Tongue (tissue), 2 donors: ENCODE measurements at regions not wholly inside any gene's neighbourhood (a gene's known extent, or its start where the extent isn't known, plus 50 kb on each side); places are given as distances from the start of the nearest gene placed in this dataset. TPM values are rescaled to one million over a fixed set of nuclear protein-coding genes. Genes with fewer than 3 reads are reported as not detected.
"Not testable (repeated sequence)": the region's sequence is repeated elsewhere in the genome, so short reads cannot be mapped to it uniquely, and the experiment has no call there.

Experiments used
- DNase-seq: peaks from one replicate; pipeline ENCODE4 v3.0.0-alpha.2; 2015
- small RNA-seq: library from RNA; depleted of rRNA; stranded (forward); fragments of <200 nt; gene quantifications from one replicate; pipeline ENCODE3, GENCODE V24; 2014; ENCODE audit warnings: low replicate concordance

DNA sequence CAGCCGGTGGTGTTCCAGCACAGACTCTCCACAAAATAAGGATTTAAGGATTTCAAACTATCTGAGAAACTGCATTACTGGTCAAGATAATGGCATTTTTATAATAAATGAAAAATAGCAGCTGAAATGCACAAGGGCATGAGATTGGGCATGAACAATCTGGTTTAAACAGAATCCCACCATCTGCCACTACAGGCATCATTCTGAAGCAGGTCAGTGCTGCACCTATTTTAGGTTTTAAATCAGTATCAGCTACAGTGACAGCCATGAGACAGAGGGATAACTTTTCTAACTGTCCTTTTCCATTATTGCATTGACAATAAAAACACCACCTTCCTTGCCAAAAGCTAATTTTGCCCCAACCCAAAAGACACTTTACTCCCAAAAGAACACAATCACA lies 186.8 kb downstream of the ETV1 start:
- DNase-seq: no peak

DNA sequence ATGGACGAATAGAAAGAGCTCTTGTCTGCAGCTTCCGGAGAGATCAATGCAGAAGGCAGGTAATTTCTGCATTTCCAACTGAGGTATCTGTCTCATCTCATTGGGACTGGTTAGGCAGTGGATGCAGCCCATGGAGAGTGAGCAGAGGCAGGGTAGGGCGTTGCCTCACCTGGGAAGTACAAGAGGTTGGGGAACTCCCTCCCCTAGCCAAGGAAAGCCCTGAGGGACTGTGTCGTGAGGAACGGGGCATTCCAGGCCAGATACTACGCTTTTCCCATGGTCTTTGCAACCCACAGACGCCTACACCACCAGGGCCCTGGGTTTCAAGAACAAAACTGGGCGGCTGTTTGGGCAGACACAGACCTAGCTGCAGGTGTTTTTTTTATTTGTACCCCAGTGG lies 186.3 kb downstream of the ETV1 start:
- no peak for DNase-seq

- DNase-seq: not testable (repeated sequence)
Measured at GRCh38 chr7:13806089-13806867, 183.2 kb downstream of the ETV1 start.

DNA sequence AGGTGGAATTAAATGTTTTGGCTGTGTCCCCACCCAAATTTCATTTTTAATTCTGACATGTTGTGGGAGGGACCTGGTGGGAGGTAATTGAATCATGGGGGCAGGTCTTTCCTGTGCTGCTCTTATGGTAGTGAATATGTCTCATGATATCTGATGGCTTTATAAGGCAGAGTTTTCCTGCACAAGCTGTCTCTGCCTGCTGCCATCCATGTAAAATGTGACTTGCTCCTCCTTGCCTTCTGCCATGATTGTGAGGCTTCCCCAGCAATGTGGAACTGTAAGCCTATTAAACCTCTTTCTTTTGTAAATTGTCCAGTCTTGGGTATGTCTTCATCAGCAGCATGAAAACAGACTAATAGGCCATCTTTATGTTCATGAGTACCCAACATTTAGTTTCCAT lies 172.2 kb downstream of the ETV1 start:
- DNase-seq: not testable (repeated sequence)

DNA sequence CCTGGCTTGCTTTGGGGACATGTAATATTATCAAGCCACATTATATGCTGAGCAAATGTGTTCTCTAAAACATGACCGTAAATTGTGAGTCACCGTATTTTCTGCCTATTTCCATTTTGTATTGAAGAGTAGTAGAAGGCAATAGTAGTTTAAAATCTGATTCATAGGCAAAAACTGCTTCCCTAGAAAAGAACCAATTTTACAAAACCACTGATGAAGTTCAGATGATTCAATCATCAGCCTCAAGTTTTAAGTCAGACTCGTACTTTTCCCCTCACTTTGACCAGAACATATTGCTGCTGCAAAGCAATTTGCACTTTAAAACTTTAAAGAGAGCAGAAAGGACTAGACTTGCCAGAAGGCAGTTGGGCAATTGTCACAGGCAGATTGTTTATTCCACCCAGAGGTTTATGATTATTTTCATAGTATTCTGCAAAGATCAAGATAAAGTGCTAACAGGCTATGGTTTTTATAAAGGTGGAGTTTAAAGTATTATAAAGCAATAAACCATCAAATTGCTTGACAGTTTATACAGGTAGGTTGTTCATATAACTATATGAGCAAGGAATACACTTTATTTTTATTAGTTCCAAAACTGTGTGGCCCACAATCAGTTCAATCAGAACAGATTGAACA lies 168.2 kb downstream of the ETV1 start:
- no peak for DNase-seq

GRCh38 chr7:13822678-13823077 lies 166.8 kb downstream of the ETV1 start:
- DNase-seq: no peak

DNA sequence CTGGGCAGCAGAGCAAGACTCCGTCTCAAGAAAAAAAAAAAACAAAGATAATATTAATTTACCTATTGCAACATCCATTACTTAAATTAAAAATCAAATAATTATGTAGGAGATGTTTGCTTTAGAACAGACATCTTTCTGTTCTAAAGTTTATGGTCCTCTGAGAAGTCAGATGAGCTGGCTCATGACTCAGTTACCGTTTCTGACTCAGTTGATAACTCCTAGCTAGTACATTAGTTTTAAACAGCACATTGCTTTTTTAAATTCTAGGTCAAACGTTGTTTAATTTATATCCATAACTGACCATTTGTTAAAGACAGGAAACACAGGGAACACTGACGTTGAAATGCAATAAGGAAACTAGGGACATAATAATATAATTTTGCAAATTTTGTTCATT lies 162.7 kb downstream of the ETV1 start:
- no peak for DNase-seq

DNA sequence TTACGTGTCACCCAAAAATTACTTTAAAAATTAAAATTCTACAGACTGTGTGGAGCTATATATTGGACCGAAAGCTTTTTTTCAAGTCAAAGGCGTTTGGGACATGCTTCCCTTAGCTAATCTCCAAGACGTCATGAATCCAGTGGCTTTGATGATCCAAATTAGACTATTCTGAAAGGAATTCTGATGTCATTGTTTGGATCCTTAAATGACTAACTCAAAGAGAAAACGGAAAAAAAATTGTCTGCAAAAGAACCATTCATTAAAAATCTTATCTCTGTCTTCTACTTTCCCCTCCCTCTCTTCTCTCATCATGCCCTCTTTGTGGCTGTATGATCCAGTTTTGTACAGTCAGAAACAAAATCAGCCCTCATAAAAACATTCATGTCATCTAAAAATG lies 161.8 kb downstream of the ETV1 start:
- DNase-seq: no peak

- DNase-seq: no peak
Measured at GRCh38 chr7:13829231-13829630, 160.2 kb downstream of the ETV1 start.

GRCh38 chr7:13829914-13830900 lies 159.3 kb downstream of the ETV1 start:
- DNase-seq: peak; percentile 61

GRCh38 chr7:13832346-13832745 lies 157.1 kb downstream of the ETV1 start:
- no peak for DNase-seq

DNA sequence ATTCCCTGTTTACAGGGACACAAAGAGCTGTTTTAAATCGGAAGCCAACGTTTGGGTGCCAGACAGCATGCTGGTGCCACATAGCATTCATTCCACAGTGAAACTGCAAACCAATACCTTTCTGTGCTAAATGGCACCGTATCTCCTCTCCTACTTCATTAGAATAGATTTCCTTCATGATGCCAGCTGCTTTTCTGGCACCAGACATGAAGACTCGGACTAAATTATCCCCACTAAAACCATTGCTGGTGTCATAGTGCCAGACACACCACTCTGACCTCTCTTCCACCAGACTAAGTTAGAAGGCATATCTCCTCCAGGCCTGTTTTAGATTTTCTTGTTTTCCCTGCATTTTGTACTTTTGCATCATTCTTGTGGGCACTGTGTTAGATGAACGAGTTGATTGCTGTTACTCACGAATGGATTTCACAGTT lies 155.1 kb downstream of the ETV1 start:
- DNase-seq: peak; percentile 40

GRCh38 chr7:13835442-13835841 lies 154.0 kb downstream of the ETV1 start:
- no peak for DNase-seq

GRCh38 chr7:13839063-13839462 lies 150.4 kb downstream of the ETV1 start:
- DNase-seq: no peak

Small RNAs in the stretch of these regions (small RNA-seq; reads per million reads assigned to genes)
- gene RN7SKP228: not detected
